ENCODE measurements at regions not wholly inside any gene's neighbourhood (a gene's known extent, or its start where the extent isn't known, plus 50 kb on each side); places are given as distances from the start of the nearest gene placed in this dataset.

GRCh38 chr3:23655749-23656148 is 150.0 kb upstream of the UBE2E1 start:
- Histone ChIP-seq H3K27me3 (no peaks in the 10 kb centered on the region), H3K27ac (no peak overlapping the region), H3K4me3 (no peak overlapping the region), H3K9me3 (no peaks in the 10 kb centered on the region), H3K4me1 (no peaks in the 10 kb centered on the region), H3K36me3 (no peaks in the 10 kb centered on the region)
- WGBS, result 95% methylated on average over 3 of the region's 3 CpGs
- DNase-seq (ENCODE audit: low spot score in 2 of 2), result no peak
- no peak for TF ChIP-seq POLR2A (IDR thresholded peaks at IDR 0.05)
- no peak for TF ChIP-seq POLR2AphosphoS5 (IDR thresholded peaks at IDR 0.05)
- no peak for TF ChIP-seq EP300 (IDR thresholded peaks at IDR 0.05)
- TF ChIP-seq, protein P1, sequence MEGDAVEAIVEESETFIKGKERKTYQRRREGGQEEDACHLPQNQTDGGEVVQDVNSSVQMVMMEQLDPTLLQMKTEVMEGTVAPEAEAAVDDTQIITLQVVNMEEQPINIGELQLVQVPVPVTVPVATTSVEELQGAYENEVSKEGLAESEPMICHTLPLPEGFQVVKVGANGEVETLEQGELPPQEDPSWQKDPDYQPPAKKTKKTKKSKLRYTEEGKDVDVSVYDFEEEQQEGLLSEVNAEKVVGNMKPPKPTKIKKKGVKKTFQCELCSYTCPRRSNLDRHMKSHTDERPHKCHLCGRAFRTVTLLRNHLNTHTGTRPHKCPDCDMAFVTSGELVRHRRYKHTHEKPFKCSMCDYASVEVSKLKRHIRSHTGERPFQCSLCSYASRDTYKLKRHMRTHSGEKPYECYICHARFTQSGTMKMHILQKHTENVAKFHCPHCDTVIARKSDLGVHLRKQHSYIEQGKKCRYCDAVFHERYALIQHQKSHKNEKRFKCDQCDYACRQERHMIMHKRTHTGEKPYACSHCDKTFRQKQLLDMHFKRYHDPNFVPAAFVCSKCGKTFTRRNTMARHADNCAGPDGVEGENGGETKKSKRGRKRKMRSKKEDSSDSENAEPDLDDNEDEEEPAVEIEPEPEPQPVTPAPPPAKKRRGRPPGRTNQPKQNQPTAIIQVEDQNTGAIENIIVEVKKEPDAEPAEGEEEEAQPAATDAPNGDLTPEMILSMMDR (IDR thresholded peaks at IDR 0.05), result no peak

- H3K4me1 ChIP-seq, result no peaks in the 10 kb centered on the region
- DNase-seq (ENCODE audit: low spot score in 2 of 2), result no peak
- H3K36me3 ChIP-seq, result no peaks in the 10 kb centered on the region
- H3K9me3 ChIP-seq, result no peaks in the 10 kb centered on the region
- TF ChIP-seq POLR2A (IDR thresholded peaks at IDR 0.05), result no peak
- TF ChIP-seq, protein P1 (IDR thresholded peaks at IDR 0.05), result no peak
- TF ChIP-seq EP300 (IDR thresholded peaks at IDR 0.05), result no peak
- TF ChIP-seq POLR2AphosphoS5 (IDR thresholded peaks at IDR 0.05), result no peak
- 98% methylated on average over 5 of the region's 5 CpGs for WGBS
- H3K4me3 ChIP-seq, result no peak overlapping the region
- no peak overlapping the region for H3K27ac ChIP-seq
- H3K27me3 ChIP-seq, result no peaks in the 10 kb centered on the region
Observed at GRCh38 chr3:23656199-23656598, 149.6 kb upstream of the UBE2E1 start.

DNA sequence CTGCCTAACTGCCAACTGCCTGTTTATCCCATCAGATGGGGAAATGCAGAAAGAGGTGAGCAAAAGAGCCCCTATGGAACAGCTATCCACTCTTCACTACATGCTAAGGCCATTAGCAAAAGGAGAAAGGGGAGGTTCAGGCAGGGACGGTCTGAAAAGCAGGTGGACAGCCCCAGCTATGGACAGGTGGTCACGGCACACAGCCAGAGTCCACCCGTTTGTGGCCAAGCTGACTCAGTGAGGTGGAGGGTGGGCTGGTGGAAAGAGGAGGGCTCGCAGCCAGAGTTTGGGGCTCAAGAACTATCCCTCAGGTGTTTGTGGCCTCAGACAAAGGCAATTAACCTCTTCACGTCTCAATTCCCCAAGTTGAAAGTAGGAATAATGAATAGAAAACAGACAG is 148.9 kb upstream of the UBE2E1 start:
- no peaks in the 10 kb centered on the region for H3K9me3 ChIP-seq
- WGBS, result 76% methylated on average over 5 of the region's 5 CpGs
- no peaks in the 10 kb centered on the region for H3K36me3 ChIP-seq
- no peak for DNase-seq (ENCODE audit: low spot score in 2 of 2)
- no peaks in the 10 kb centered on the region for H3K4me1 ChIP-seq
- H3K27ac ChIP-seq, result no peak overlapping the region
- no peaks in the 10 kb centered on the region for H3K27me3 ChIP-seq
- no peak overlapping the region for H3K4me3 ChIP-seq
- TF ChIP-seq POLR2A (IDR thresholded peaks at IDR 0.05) (no peak), POLR2AphosphoS5 (IDR thresholded peaks at IDR 0.05) (no peak), EP300 (IDR thresholded peaks at IDR 0.05) (no peak)
- TF ChIP-seq, protein P1 (IDR thresholded peaks at IDR 0.05), result no peak

GRCh38 chr3:23657647-23658046 is 148.1 kb upstream of the UBE2E1 start:
- no peaks in the 10 kb centered on the region for H3K27me3 ChIP-seq
- no peak overlapping the region for H3K27ac ChIP-seq
- no peaks in the 10 kb centered on the region for H3K36me3 ChIP-seq
- no peaks in the 10 kb centered on the region for H3K9me3 ChIP-seq
- no peaks in the 10 kb centered on the region for H3K4me1 ChIP-seq
- DNase-seq (ENCODE audit: low spot score in 2 of 2), result no peak
- TF ChIP-seq POLR2AphosphoS5 (IDR thresholded peaks at IDR 0.05) (no peak), EP300 (IDR thresholded peaks at IDR 0.05) (no peak), POLR2A (IDR thresholded peaks at IDR 0.05) (no peak)
- TF ChIP-seq, protein P1 (IDR thresholded peaks at IDR 0.05), result no peak
- WGBS, result 92% methylated on average over 3 of the region's 3 CpGs
- no peak overlapping the region for H3K4me3 ChIP-seq

DNA sequence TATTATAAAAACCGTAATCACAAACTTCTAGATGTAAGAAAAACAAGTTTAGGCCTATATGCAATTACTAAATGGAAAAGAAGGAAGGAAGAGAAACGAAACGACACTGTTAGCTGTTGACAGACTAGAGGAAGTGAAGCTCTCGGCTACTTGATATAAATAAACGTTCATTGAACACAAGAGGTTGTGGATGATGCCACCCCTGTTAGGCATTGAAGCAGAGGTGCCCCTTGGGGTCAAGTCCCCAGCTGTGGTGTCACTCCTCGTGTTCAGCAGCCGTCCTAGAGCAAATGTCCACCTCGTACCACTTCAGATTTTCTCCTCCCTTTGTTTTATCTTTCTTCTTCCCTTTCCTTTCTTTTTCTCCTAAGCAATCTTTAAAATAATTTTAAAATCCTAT is 146.5 kb upstream of the UBE2E1 start:
- no peaks in the 10 kb centered on the region for H3K36me3 ChIP-seq
- H3K4me1 ChIP-seq, result peaks cover 3% of the 10 kb centered on the region
- TF ChIP-seq, protein P1 (IDR thresholded peaks at IDR 0.05), result no peak
- no peak for TF ChIP-seq POLR2A (IDR thresholded peaks at IDR 0.05)
- no peak for TF ChIP-seq EP300 (IDR thresholded peaks at IDR 0.05)
- TF ChIP-seq POLR2AphosphoS5 (IDR thresholded peaks at IDR 0.05), result no peak
- no peaks in the 10 kb centered on the region for H3K27me3 ChIP-seq
- 66% methylated on average over 8 of the region's 8 CpGs for WGBS
- H3K27ac ChIP-seq, result no peak overlapping the region
- no peak for DNase-seq (ENCODE audit: low spot score in 2 of 2)
- no peak overlapping the region for H3K4me3 ChIP-seq
- H3K9me3 ChIP-seq, result no peaks in the 10 kb centered on the region

Data from suprapubic skin (tissue), 4 donors.